HCT116 (cell line): ENCODE measurements at regions not wholly inside any gene's neighbourhood (a gene's known extent, or its start where the extent isn't known, plus 50 kb on each side); places are given as distances from the start of the nearest gene placed in this dataset.

Experiments
- ATAC-seq: fragments of 200-7000 bp; cut with Tn5 transposase; 2 replicates; pipeline ENCODE4 v1.9.1; 2020; ENCODE audit warnings: mild to moderate bottlenecking, moderate library complexity
- BruUV-seq: library from RNA; stranded (reverse); fragments of 400-500 nt; replicated peaks from 2 replicates; lab custom pipeline; 2021; lab: Mats Ljungman, UMichigan
- CTCF ChIA-PET: fragments of 300-600 bp; sonication (Branson Sonifier 250); formaldehyde crosslinking; loops from one replicate; lab custom pipeline; 2021; ENCODE audit warnings: antibody characterized with exemption; lab: Charles Lee
- POLR2A ChIA-PET: fragments of 300-600, 350-600 bp; sonication (Branson Sonifier 250); formaldehyde crosslinking; loops from one replicate; lab custom pipeline; 2021; ENCODE audit warnings: antibody characterized with exemption; lab: Charles Lee
- RAD21 ChIA-PET, 2 experiments: fragments of 300-600 bp; sonication (Branson Sonifier 250); formaldehyde crosslinking; loops; one replicate each; lab custom pipeline; 2023; ENCODE audit warnings: low total read pairs in 2 of 2; ENCODE audit not compliant: uncharacterized antibody in 2 of 2, unreplicated experiment in 2 of 2, low non-redundant PET in 1 of 2; lab: Charles Lee
- DNase-seq: peaks from one replicate; pipeline ENCODE4 v3.0.0-alpha.2; 2010; ENCODE audit warnings: low read depth, low spot score
- H2AFZ ChIP-seq: fragments of 200-600 bp; shearing (Covaris generic), sonication (generic); 2 replicates; pipeline ENCODE4 v1.6.1; 2017; ENCODE audit warnings: low read depth, mixed run types, mixed read lengths, antibody characterized with exemption, low read length; ENCODE audit not compliant: poor library complexity, severe bottlenecking
- H3K27ac ChIP-seq: 2 replicates; pipeline ENCODE4 v1.5.1; 2012; ENCODE audit warnings: low read depth, low read length
- H3K27me3 ChIP-seq: fragments of 200-600 bp; sonication (generic); 2 replicates; pipeline ENCODE4 v1.6.1; 2016; ENCODE audit warnings: mixed run types, low read length, mixed read lengths; ENCODE audit not compliant: insufficient read depth
- H3K36me3 ChIP-seq, 2 experiments: fragments of 200-500 bp in 1 of 2; fragments of 200-600 bp in 1 of 2; sonication (Bioruptor generic) in 1 of 2; sonication (generic) in 1 of 2; 2 replicates each; pipeline versions ENCODE4 v1.5.1 to v1.6.1; 2014 to 2016; ENCODE audit warnings: low read length in 2 of 2, inconsistent platforms in 1 of 2, mixed read lengths in 1 of 2, mixed run types in 1 of 2; ENCODE audit not compliant: insufficient read depth in 2 of 2, control insufficient read depth in 1 of 2
- H3K4me1 ChIP-seq, 2 experiments: fragments of 200-600 bp in 1 of 2; sonication (generic) in 1 of 2; 2 replicates each; pipeline versions ENCODE4 v1.5.1 to v1.6.1; 2012 to 2017; ENCODE audit warnings: low read length in 2 of 2, inconsistent platforms in 1 of 2, mild to moderate bottlenecking in 1 of 2, mixed read lengths in 1 of 2, mixed run types in 1 of 2, moderate library complexity in 1 of 2; ENCODE audit not compliant: insufficient read depth in 2 of 2, control insufficient read depth in 1 of 2
- H3K4me2 ChIP-seq: fragments of 200-600 bp; sonication (generic); 2 replicates; pipeline ENCODE4 v1.6.1; 2017; ENCODE audit warnings: mixed run types, low read length, mixed read lengths
- H3K4me3 ChIP-seq, 2 experiments: fragments of 200-600 bp in 1 of 2; sonication (generic) in 1 of 2; replicated peaks in 1 of 2; 2 replicates each; pipeline ENCODE4 v1.5.1; 2011 to 2016; ENCODE audit warnings: low read length in 2 of 2, control low read depth in 1 of 2, low read depth in 1 of 2, mild to moderate bottlenecking in 1 of 2, mixed read lengths in 1 of 2, mixed run types in 1 of 2
- H3K79me2 ChIP-seq: fragments of 200-600 bp; sonication (generic); 2 replicates; pipeline ENCODE4 v1.6.1; 2017; ENCODE audit warnings: mild to moderate bottlenecking, mixed run types, low read length, moderate library complexity, mixed read lengths; ENCODE audit not compliant: insufficient read depth
- H3K9ac ChIP-seq: fragments of 200-600 bp; sonication (generic); 2 replicates; pipeline ENCODE4 v1.6.1; 2016; ENCODE audit warnings: low read length, mixed read lengths
- H3K9me2 ChIP-seq: fragments of 200-600 bp; sonication (generic), shearing (Covaris generic); 2 replicates; pipeline ENCODE4 v1.6.1; 2017; ENCODE audit warnings: mixed run types, mild to moderate bottlenecking, moderate library complexity; ENCODE audit not compliant: insufficient read depth
- H3K9me3 ChIP-seq, 2 experiments: fragments of 200-500 bp in 1 of 2; fragments of 200-600 bp in 1 of 2; sonication (Bioruptor generic) in 1 of 2; sonication (generic) in 1 of 2; 2 replicates each; pipeline ENCODE4 v1.6.1; 2014 to 2017; ENCODE audit warnings: low read length in 2 of 2, mixed read lengths in 2 of 2, inconsistent platforms in 1 of 2, low read depth in 1 of 2, mild to moderate bottlenecking in 1 of 2, mixed run types in 1 of 2, moderate library complexity in 1 of 2; ENCODE audit not compliant: control insufficient read depth in 1 of 2, insufficient read depth in 1 of 2
- H4K20me1 ChIP-seq: fragments of 200-600 bp; sonication (generic), shearing (Covaris generic); 2 replicates; pipeline ENCODE4 v1.6.1; 2017; ENCODE audit warnings: mixed run types, mild to moderate bottlenecking, moderate library complexity; ENCODE audit not compliant: insufficient read depth
- ATF3 ChIP-seq: IDR thresholded peaks from 2 replicates; pipeline ENCODE4 v1.6.1; 2012
- CEBPB ChIP-seq: IDR thresholded peaks from 2 replicates; pipeline ENCODE4 v1.6.1; 2012; ENCODE audit warnings: low read depth
- EGR1 ChIP-seq: IDR thresholded peaks from 2 replicates; pipeline ENCODE4 v1.6.1; 2012; ENCODE audit warnings: low read depth
- JUND ChIP-seq: IDR thresholded peaks from 2 replicates; pipeline ENCODE4 v1.6.1; 2012
- MAX ChIP-seq: IDR thresholded peaks from 2 replicates; pipeline ENCODE4 v1.6.1; 2012
- POLR2A ChIP-seq: IDR thresholded peaks from 2 replicates; pipeline ENCODE4 v1.7.0; 2011; ENCODE audit warnings: borderline replicate concordance; ENCODE audit not compliant: insufficient read depth, insufficient read length; ENCODE audit errors: extremely low read depth
- POLR2AphosphoS5 ChIP-seq: IDR thresholded peaks from 2 replicates; pipeline ENCODE4 v1.6.1; 2011; ENCODE audit warnings: mild to moderate bottlenecking, low read depth, low read length, moderate library complexity
- REST ChIP-seq: IDR thresholded peaks from 2 replicates; pipeline ENCODE4 v1.6.1; 2012; ENCODE audit warnings: low read depth
- SIN3A ChIP-seq: IDR thresholded peaks from 2 replicates; pipeline ENCODE4 v1.6.1; 2012; ENCODE audit warnings: low read depth
- SP1 ChIP-seq: IDR thresholded peaks from 2 replicates; pipeline ENCODE4 v1.6.1; 2012; ENCODE audit warnings: low read depth
- TCF7L2 ChIP-seq: IDR thresholded peaks from 2 replicates; pipeline ENCODE4 v1.7.0; 2011; ENCODE audit warnings: borderline replicate concordance, inconsistent platforms; ENCODE audit not compliant: insufficient read depth, insufficient read length; ENCODE audit errors: extremely low read depth
- ZFX ChIP-seq: fragments of 450-650 bp; IDR thresholded peaks from 2 replicates; pipeline ENCODE4 v1.6.1; 2017
- ZNF274 ChIP-seq: fragments of 200-500 bp; sonication (Bioruptor generic); IDR thresholded peaks from 2 replicates; pipeline ENCODE4 v1.6.1; 2014; ENCODE audit warnings: mild to moderate bottlenecking, low read depth, low read length, inconsistent platforms
- intact Hi-C: fragments of 100-400 bp; cut with micrococcal nuclease; formaldehyde crosslinking; loops from 2 replicates; pipeline ENCODE4 v1.10.0; 2022

- Histone ChIP-seq H3K9ac (no peak overlapping the region), H2AFZ (no peak overlapping the region), H3K9me2 (no peaks in the 10 kb centered on the region), H4K20me1 (no peaks in the 10 kb centered on the region), H3K9me3 (no peaks in the 10 kb centered on the region), H3K79me2 (no peaks in the 10 kb centered on the region), H3K4me2 (no peak overlapping the region), H3K27ac (no peak overlapping the region), H3K36me3 (no peaks in the 10 kb centered on the region), H3K4me3 (no peak overlapping the region), H3K27me3 (peaks cover 6% of the 10 kb centered on the region; the same call in 1 of the 2 replicates), H3K4me1 (no peaks in the 10 kb centered on the region)
- ATAC-seq (no peak), DNase-seq (no peak)
- TF ChIP-seq CEBPB (no peak), SIN3A (no peak), JUND (no peak), REST (no peak), TCF7L2 (no peak), EGR1 (no peak), MAX (no peak), ATF3 (no peak), ZFX (no peak), ZNF274 (no peak), POLR2A (no peak), POLR2AphosphoS5 (no peak), SP1 (no peak)
- ChIA-PET RAD21 (no interaction called here), POLR2A (no interaction called here), CTCF (no interaction called here)
- BruUV-seq, result no TSS peak
- intact Hi-C loops, result no loop called here
Observed at GRCh38 chr18:35804377-35804776, 168.1 kb upstream of the RMP24 start.
